Fibroblast of skin of left quadriceps (primary cell): ENCODE measurements at regions not wholly inside any gene's neighbourhood (a gene's known extent, or its start where the extent isn't known, plus 50 kb on each side); places are given as distances from the start of the nearest gene placed in this dataset.
"Not testable (repeated sequence)": the region's sequence is repeated elsewhere in the genome, so short reads cannot be mapped to it uniquely, and the experiment has no call there.

Source experiments
- DNase-seq, 2 experiments: peaks; one replicate each; pipeline ENCODE4 v3.0.0-alpha.2; 2013; ENCODE audit warnings: low read depth in 2 of 2

GRCh38 chr16:76816475-76816874 lies 374.5 kb upstream of the MON1B start:
- DNase-seq: no peak

- DNase-seq: peak in 1 of 2 experiments; percentile 5
These were observed 372.3 kb upstream of the MON1B start for GRCh38 chr16:76818606-76819181.

DNA sequence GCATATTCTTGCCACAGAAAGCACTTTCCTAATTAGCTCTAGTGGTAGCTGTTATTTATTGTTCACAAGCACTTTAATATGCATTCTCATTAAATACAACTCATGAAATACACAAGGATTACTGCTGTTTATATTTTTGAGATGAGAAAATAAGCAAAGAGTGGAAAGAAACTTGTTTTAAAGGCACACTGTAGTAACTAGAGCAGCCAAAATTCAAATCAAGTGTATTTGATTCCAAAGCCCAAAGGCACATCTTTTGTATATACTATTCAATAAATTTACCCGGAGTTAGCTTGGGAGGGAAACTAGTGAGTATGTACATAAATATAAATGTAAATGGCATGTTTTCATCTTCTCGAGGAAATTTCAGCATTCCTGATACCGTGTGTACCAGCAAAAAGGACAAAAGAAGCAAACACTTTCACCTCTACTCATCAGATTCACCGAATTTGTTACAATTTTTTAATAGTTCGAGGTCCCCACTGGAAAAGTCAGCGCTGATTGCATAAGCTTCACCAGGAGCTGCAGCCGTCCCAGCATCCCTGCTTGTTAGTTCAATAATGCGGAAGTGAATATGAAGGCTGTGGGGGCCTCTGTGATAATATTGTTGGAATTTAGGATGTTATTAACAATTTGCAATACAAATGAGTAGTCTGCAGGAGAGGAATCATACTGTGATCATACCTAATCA lies 371.6 kb upstream of the MON1B start:
- no peak for DNase-seq

DNA sequence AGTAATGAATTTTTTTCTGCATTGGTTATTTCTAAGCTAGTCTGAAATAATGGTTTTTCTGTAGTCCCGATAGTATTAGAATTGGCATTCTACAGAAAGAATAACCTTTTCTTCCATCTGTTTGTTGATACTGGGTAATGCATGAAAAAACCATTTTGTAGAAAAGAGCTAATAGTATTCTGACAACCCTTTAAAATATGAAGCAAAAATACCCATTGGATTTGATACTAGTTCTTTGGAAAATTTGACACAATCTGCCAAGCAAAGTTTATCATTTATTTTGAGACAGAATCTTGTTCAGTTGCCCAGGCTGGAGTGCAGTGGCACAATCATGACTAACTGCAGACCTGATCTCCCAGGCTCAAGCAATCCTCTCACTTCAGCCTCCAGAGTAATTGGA lies 366.8 kb upstream of the MON1B start:
- no peak for DNase-seq

GRCh38 chr16:76824791-76825190 lies 366.2 kb upstream of the MON1B start:
- no peak for DNase-seq

DNA sequence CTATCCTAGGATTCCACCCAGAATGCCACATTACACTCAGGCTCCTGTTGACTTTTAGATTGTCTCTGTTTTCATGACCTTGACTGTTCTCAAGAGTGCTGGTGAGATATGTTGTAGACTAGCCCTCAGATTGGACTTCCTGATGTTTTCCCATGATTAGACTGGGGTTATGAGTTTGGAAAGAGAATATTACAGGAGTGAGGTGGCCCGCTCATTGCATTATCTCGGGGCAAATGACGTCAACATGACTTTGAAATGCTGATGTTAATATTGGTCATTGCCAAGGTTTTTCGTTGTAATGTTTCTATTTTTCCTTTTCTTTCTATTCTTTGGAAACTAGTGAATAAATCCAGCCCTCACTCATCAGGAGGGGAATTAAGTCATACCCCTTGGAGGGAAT lies 355.7 kb upstream of the MON1B start:
- no peak for DNase-seq

- no peak for DNase-seq
These were observed 355.1 kb upstream of the MON1B start for GRCh38 chr16:76835779-76836300.

GRCh38 chr16:76837872-76838271 lies 353.1 kb upstream of the MON1B start:
- DNase-seq: no peak

DNA sequence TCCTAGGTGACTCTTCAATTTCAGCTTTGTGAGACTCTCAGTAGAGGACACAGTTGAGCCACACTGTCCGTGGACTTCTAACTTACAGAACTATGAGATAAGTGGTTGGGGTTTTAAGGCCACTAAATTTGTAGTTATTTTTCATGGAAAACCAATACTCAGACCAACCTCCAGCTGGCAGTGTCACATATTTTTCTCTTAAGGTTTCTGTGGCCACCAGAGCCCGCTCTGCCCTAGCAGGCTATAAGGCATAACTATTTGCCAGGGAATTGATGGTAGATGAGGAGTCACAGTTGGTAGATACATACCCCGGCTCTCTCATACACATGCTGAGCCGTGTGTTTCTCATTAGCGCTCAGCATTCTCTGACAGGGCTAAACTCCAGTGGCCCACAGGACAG lies 336.8 kb upstream of the MON1B start:
- DNase-seq: no peak

DNA sequence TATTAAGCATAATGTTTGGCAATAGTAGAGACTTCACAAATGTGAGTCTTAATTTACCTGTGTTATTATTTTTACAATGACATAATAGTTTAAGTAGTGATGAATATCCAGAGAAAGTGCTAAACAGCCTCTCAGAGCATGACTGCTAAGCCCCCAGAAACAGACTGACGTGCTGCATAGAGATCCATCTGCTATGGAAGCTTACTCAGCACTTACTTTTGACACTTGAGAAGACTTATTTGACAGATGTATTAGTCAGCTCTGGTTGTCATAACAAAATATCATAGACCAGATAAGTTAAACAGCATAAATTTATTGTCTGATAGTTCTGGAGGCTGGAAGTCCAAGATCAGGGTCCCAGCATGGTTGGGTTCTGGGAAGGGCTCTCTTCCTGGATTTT lies 334.9 kb upstream of the MON1B start:
- DNase-seq: no peak

DNA sequence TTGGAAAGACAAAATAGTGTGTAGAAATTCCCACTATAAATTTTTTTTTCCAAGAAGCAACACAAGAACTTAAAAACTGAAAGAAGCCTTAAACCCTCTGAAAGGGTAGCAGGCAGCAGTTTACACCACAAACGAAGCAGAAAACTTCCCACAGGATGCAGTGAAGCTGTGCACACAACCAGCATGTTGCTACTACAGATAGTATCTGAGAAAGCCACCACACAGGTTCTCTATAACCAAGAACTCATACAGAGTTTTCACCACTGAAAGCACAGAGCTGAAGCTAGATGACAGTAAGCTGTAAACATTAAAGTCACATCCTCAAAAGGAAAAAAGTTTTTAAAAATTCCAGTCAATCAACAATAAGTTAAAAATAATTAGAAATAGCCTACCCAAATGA lies 333.6 kb upstream of the MON1B start:
- DNase-seq: no peak

DNA sequence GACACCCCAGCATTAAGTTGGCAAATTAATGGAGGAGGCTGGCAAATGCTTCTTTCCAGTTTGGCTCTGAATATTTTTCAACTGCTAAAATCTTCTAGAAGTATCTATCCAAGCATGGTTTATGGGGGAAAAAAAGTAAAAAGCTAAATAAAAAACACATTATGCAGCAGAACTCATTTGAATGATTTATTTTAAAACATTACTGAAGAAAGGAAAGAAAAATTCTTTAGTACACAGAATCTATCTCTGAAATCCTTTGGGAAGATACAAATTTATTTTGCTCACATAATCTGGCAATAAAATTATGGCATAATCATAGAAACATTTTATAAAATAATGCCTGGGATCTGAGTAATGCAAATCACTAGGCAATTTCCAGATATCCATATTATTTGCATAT lies 328.1 kb upstream of the MON1B start:
- no peak for DNase-seq

DNA sequence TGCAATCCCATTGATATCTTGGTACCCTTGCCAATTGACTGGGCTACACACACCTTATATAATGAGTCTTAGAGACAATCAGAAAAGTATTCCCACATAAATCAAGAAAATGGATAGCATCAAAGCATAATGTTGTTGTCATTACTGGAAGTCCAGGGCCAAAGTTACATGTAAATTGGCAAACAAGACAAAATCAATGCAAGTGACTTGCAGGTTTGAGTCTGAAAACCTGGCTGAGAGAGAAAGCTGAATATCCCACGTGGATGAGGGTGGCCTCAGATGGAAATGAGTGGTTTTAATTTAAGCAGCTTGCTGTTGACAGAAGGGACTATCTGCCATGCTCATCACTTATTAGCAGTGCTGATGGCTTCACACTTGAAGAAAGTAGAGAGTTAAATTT lies 324.0 kb upstream of the MON1B start:
- DNase-seq: no peak

GRCh38 chr16:76875898-76876297 lies 315.1 kb upstream of the MON1B start:
- no peak for DNase-seq

DNA sequence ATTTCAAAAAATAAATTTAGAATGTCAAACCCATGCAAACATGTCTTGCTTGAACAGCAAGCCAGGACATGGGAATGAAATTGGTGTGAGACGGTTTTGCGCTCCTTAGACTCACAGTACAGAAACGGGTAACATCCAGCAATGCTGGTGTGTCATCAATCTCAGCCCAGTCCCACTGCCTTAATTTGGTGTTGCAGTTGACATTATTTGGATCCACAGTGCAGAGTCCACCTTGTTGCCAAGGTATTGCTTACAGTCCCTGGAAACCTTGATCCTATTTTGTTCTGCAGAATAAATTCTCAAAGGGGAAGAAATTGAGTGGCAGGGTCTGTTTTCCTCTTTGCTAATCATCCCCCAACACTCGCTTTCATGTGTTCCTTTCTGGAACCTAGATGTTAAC lies 311.6 kb upstream of the MON1B start:
- no peak for DNase-seq

GRCh38 chr16:76880523-76880922 lies 310.5 kb upstream of the MON1B start:
- not testable (repeated sequence) for DNase-seq

- no peak for DNase-seq
These were observed 308.9 kb upstream of the MON1B start for GRCh38 chr16:76882105-76882504.

DNA sequence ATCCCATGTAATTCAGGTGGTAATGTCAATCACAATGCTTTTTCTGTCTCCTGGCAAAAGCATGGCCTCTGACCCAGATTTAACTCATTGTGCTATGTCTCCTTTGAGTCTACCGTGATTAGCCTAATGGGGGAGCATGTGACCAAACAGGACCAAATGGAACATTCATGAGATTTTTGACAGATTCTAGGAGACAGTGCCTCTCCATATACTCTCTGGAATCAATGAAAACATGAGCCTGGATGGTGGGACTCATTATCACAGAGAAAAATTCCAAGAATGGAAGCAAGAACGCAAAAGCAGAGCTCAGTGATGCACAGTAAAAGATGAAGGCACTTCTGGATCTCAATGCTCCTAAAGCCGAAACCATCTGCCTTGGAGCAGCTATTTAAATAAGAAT lies 307.9 kb upstream of the MON1B start:
- no peak for DNase-seq

GRCh38 chr16:76885776-76886537 lies 305.0 kb upstream of the MON1B start:
- DNase-seq: no peak

DNA sequence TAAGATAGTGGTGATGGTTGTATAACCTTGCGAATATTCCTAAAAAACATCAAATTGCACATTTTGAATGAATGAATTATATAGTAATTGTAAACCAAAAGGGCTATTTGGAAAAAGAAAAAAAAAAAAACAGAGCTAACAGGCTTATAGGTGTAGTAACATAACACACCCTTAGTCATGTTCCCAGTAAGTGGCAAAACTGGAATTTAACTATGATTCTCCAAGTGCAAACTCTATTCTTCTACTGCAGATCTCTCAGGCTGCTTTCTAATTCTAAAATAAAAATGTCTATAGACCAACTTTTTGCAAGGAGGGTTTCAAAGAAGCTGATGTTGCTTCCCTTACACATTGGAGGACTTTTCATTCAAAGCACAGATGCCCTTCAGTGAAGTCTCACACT lies 293.2 kb upstream of the MON1B start:
- DNase-seq: no peak

DNA sequence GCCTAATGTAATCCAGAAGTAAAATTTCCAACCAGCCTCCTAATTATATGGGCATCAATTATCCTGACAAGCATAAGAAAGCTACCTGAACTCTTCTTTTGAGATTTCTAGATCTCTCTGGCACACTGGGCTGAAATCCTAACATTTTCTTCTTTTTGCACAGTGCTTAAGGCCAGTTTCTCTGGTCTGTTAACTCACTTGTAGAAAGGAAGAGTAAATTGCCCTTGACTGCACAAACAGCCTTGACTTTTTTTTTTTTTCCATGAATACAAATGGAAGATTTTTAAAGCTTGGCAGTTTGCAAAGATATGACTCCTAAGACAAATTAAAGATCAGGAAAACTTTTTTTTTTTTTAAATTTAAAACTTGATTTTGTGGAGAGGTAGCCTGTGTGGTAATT lies 291.2 kb upstream of the MON1B start:
- DNase-seq: no peak

- no peak for DNase-seq
These were observed 290.4 kb upstream of the MON1B start for GRCh38 chr16:76900285-76901263.
